B cell (primary cell): ENCODE measurements at regions not wholly inside any gene's neighbourhood (a gene's known extent, or its start where the extent isn't known, plus 50 kb on each side); places are given as distances from the start of the nearest gene placed in this dataset.
"Not testable (repeated sequence)": the region's sequence is repeated elsewhere in the genome, so short reads cannot be mapped to it uniquely, and the experiment has no call there.

Experiments used
- EZH2 ChIP-seq: IDR thresholded peaks from 2 replicates; pipeline ENCODE4 v1.6.1; 2012; ENCODE audit warnings: borderline replicate concordance, low read depth, mild to moderate bottlenecking, moderate library complexity, low read length; ENCODE audit not compliant: insufficient read depth, poor library complexity, severe bottlenecking
- TF ChIP-seq, protein P1 (sequence below): fragments of 200-600 bp; IDR thresholded peaks from one replicate; pipeline ENCODE4 v1.8.0; 2022; ENCODE audit warnings: antibody characterized with exemption, mild to moderate bottlenecking

DNA sequence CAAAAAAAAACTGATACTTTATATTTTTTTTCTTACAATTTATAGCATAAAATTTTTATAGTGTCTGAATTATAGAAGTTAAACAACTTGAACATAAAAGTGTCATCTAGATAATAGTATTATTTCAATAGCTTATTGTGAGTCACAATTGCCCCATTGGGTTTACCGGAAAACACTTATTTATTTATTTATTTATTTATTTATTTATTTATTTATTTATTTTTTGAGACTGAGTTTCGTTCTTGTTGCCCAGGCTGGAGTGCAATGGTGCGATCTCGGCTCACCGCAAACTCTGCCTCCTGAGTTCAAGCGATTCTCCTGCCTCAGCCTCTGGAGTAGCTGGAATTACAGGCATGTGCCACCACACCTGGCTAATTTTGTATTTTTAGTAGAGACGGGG is 61.4 kb upstream of the ZNF98 start:
- TF ChIP-seq, protein P1, sequence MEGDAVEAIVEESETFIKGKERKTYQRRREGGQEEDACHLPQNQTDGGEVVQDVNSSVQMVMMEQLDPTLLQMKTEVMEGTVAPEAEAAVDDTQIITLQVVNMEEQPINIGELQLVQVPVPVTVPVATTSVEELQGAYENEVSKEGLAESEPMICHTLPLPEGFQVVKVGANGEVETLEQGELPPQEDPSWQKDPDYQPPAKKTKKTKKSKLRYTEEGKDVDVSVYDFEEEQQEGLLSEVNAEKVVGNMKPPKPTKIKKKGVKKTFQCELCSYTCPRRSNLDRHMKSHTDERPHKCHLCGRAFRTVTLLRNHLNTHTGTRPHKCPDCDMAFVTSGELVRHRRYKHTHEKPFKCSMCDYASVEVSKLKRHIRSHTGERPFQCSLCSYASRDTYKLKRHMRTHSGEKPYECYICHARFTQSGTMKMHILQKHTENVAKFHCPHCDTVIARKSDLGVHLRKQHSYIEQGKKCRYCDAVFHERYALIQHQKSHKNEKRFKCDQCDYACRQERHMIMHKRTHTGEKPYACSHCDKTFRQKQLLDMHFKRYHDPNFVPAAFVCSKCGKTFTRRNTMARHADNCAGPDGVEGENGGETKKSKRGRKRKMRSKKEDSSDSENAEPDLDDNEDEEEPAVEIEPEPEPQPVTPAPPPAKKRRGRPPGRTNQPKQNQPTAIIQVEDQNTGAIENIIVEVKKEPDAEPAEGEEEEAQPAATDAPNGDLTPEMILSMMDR: not testable (repeated sequence)
- TF ChIP-seq EZH2: not testable (repeated sequence)
